HL-60/S4 treated with phorbol 12-myristate 13-acetate at 8.2 ng/mL for 4 days and 3 days (cell line): ENCODE measurements at regions not wholly inside any gene's neighbourhood (a gene's known extent, or its start where the extent isn't known, plus 50 kb on each side); places are given as distances from the start of the nearest gene placed in this dataset.
"Not testable (repeated sequence)": the region's sequence is repeated elsewhere in the genome, so short reads cannot be mapped to it uniquely, and the experiment has no call there.

Experiments
- in situ Hi-C: fragments of 300-500 bp; cut with MboI; formaldehyde crosslinking; loops from 2 replicates; pipeline ENCODE4 v1.15.0; 2022; ENCODE audit warnings: low sequenced_read_pairs

DNA sequence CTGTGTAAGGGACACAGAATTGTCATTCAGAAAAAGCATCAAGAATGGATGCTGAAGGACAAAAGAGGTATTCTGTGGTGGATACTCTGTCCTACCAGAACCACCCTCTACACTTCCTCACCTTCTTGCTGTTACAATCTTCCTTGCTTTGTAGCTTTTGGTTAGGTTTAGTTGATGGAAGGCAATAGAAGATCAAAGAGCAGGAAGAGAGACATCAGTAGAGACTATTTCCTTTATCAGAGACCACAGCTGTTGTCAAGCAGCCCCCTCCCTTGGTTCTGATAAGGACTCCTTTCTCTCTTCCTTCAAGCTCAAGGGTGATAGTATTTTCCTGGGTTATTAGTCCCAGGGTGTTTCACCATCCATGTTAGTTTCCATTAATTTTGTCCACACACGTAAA is 84.7 kb upstream of the ALCAM start:
- in situ Hi-C loops = no loop called here

DNA sequence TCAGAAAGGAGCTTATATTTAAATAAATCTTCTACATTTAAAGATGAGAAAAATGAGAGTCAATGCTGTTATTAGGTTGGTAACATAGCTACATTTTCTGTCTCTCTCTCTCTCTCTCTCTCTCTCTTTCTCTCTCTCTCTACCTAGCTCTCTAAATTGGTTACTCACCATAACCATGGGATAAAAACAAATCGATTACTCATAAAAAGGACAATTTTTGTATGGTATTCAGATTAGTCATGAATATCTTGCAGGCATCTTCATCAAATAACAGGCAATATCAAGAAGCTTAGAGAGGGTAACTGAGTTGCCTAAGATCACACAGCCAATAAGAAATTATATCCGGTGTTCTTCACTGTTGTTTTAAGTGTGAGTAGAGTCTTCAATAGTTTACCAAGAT is 81.8 kb upstream of the ALCAM start:
- in situ Hi-C loops = no loop called here

DNA sequence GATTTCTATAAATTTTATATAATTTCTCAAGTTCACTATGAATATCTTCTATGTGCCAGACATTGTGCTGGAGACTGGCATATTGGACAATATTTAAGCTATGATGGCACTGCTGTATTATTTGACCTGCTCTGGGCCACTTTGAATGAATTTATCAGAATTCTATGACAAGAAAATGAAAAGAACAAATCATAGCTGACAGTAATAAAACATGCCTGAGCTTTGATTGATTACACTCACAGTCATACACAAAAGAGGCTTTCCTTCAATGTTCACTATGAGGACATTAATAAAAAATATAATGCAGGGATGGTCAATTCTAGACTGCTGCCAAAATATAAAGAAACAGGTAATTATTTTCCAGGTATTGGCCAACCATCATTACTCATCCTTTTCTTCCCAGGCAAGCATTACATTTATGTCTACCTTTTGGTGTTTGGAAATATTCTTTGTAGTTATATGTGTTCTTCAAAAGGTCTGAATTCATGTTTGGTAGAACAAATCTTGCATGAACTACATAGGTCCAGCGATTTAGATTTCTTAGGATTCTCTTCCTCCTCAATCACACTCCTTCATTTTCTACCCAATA is 81.0 kb upstream of the ALCAM start:
- in situ Hi-C loops = no loop called here

DNA sequence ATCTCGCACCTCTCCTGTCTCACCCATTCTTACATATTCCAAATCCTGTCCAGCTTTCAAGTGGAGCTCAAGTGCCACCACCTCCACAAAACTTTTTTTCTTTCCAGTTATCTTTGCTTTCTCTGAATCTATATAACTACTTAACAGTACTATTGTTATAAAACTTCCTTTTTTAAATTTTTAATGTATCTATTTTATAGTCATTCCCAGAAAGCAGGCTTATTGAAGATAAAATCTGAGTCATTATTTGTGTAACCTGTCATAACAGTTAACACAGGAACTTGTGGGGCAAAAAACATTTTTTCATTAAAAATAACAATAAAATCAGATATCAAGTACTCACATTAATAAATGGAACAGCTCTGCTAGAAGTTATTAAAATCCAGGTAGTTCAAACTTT is 73.3 kb upstream of the ALCAM start:
- in situ Hi-C loops = no loop called here

DNA sequence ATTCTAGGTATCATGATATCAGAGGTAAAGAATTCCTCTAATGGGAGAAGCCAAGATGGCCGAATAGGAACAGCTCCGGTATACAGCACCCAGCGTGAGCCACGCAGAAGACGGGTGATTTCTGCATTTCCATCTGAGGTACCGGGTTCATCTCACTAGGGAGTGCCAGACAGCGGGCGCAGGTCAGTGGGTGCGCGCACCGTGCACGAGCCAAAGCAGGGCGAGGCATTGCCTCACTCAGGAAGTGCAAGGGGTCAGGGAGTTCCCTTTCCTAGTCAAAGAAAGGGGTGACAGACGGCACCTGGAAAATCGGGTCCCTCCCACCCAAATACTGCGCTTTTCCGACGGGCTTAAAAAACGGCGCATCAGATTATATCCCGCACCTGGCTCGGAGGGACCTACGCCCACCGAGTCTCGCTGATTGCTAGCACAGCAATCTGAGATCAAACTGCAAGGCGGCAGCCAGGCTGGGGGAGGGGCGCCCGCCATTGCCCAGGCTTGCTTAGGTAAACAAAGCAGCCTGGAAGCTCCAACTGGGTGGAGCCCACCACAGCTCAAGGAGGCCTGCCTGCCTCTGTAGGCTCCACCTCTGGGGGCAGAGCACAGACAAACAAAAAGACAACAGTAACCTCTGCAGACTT is 70.4 kb upstream of the ALCAM start:
- in situ Hi-C loops = not testable (repeated sequence)

DNA sequence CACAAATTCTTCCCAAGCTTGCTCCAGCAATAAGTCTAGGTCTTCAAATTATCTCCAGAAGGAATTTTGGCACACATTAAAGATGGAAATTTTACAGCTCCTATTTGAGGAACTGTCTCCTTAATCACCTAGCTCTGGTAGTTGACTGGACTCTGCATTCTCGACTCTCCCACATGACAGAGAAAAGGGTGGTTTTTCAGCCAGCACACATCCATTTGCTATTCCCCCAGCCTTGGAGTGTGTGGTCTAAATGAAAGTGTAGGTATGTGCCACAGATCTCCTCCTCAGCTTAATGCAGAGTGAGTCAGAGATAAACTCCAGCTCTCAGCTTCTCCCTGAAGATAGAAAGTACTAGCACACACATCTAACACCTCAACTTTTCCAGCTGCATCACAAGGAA is 62.2 kb upstream of the ALCAM start:
- in situ Hi-C loops = no loop called here

DNA sequence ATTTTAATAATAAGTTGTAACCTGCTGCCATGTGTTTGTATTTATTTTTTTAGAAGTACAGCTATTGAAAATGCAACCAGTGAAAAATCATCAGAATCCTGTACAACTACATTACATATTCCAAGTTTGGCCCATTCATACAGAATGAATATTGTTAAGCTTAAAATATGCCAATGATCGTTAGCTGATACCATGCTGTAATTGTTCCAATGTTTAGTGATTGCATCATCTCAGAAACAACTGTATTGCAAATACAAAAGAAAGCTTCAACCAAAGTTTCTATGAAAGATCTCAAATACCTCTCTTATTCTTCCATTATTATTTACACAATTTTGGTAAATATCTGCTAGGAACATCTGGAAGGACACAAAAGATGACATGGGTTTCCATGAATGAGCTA is 51.6 kb upstream of the ALCAM start:
- in situ Hi-C loops = no loop called here

DNA sequence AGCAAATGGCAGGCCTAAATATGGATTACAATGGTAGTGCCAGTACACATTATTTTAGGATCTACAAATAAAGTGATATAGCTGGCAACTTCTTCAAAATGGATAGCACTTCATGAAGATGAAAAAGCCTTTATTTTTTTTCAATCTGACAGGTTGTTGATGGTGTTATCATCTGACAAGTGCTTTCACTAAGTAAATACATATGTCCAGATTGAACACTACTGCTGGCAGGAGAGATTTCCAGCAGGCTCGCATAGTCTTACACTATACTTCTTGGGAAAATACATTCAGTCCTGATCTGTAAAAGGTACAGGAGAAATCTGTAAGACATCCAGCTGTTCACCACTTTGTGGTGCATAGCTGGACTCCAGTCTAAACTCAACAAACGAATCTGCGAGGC is 50.9 kb upstream of the ALCAM start:
- in situ Hi-C loops = no loop called here

DNA sequence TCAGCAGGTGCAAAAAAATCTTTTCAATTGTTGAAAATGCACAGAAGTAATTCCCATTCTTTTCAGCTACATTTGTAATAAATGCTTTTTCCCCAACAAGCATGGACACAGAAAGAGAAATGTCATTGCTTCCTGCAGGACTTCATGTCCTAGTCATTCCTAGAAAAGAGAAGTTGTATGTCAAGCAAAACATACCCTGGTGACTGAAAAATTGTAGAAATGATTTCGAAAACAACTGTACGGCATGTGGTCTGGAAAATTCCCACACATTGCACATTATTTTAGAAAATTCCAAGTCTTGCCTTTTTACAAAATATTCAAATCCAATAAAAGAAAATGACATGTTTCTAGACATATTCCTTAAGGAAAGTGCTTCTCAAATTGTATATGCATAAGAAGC is 50.4 kb upstream of the ALCAM start:
- in situ Hi-C loops = no loop called here
